Skin epidermis (tissue), 12 donors: ENCODE measurements at regions not wholly inside any gene's neighbourhood (a gene's known extent, or its start where the extent isn't known, plus 50 kb on each side); places are given as distances from the start of the nearest gene placed in this dataset.

Experiments used
- H3K27ac ChIP-seq, 21 experiments: fragments of 200-600 bp; sonication (generic) in 11 of 21; one replicate each; pipeline ENCODE4 v1.5.0; 2020; ENCODE audit warnings: mild to moderate bottlenecking in 3 of 21, inconsistent platforms in 2 of 21, moderate library complexity in 2 of 21
- H3K4me3 ChIP-seq, 7 experiments: fragments of 200-600 bp; sonication (generic) in 2 of 7; one replicate each; pipeline ENCODE4 v1.5.0; 2020; ENCODE audit warnings: inconsistent platforms in 2 of 7, mild to moderate bottlenecking in 2 of 7, moderate library complexity in 1 of 7

GRCh38 chr10:4775808-4776207, 50.2 kb upstream of the AKR1E2 start:
- no peak overlapping the region for H3K27ac ChIP-seq
- H3K4me3 ChIP-seq = no peak overlapping the region

GRCh38 chr10:4772202-4772570, 53.8 kb upstream of the AKR1E2 start:
- Histone ChIP-seq H3K27ac (peak overlapping the region in 4 of 21 experiments; percentile 20 to 86 (median 76)), H3K4me3 (no peak overlapping the region)

GRCh38 chr10:4771554-4772201, 54.3 kb upstream of the AKR1E2 start:
- Histone ChIP-seq H3K27ac (peak overlapping the region in 8 of 21 experiments; percentile 14 to 86 (median 62)), H3K4me3 (no peak overlapping the region)

- peak overlapping the region in 9 of 21 experiments; percentile 13 to 86 (median 54) for H3K27ac ChIP-seq
- no peak overlapping the region for H3K4me3 ChIP-seq
Observed at GRCh38 chr10:4770801-4771553, 55.0 kb upstream of the AKR1E2 start.

GRCh38 chr10:4768416-4768815, 57.6 kb upstream of the AKR1E2 start:
- H3K27ac ChIP-seq = peak overlapping the region in 3 of 21 experiments; percentile 8 to 79 (median 41)

GRCh38 chr10:4767033-4767814, 58.8 kb upstream of the AKR1E2 start:
- peak overlapping the region in 7 of 21 experiments; percentile 8 to 79 (median 47) for H3K27ac ChIP-seq

More at GRCh38 chr10:4768416-4768815, 57.6 kb upstream of the AKR1E2 start:
- no peak overlapping the region for H3K4me3 ChIP-seq

GRCh38 chr10:4766454-4766853, 59.6 kb upstream of the AKR1E2 start:
- Histone ChIP-seq H3K27ac (peak overlapping the region in 11 of 21 experiments; percentile 8 to 79 (median 42)), H3K4me3 (no peak overlapping the region)

More at GRCh38 chr10:4767033-4767814, 58.8 kb upstream of the AKR1E2 start:
- H3K4me3 ChIP-seq = no peak overlapping the region

- peak overlapping the region in 3 of 21 experiments; percentile 7 to 45 (median 42) for H3K27ac ChIP-seq
- H3K4me3 ChIP-seq = no peak overlapping the region
Observed at GRCh38 chr10:4765428-4765827, 60.6 kb upstream of the AKR1E2 start.

- Histone ChIP-seq H3K27ac (peak overlapping the region in 6 of 21 experiments; percentile 40 to 63 (median 46)), H3K4me3 (no peak overlapping the region)
Observed at GRCh38 chr10:4763960-4764428, 62.0 kb upstream of the AKR1E2 start.

- H3K27ac ChIP-seq = peak overlapping the region in 6 of 21 experiments; percentile 40 to 63 (median 46)
- H3K4me3 ChIP-seq = no peak overlapping the region
Observed at GRCh38 chr10:4763513-4763912, 62.5 kb upstream of the AKR1E2 start.

GRCh38 chr10:4758256-4758655, 67.8 kb upstream of the AKR1E2 start:
- no peak overlapping the region for H3K4me3 ChIP-seq
- no peak overlapping the region for H3K27ac ChIP-seq

GRCh38 chr10:4755286-4755989, 70.6 kb upstream of the AKR1E2 start:
- Histone ChIP-seq H3K4me3 (no peak overlapping the region), H3K27ac (no peak overlapping the region)

- Histone ChIP-seq H3K27ac (no peak overlapping the region), H3K4me3 (no peak overlapping the region)
Observed at GRCh38 chr10:4754143-4754542, 71.9 kb upstream of the AKR1E2 start.

- no peak overlapping the region for H3K27ac ChIP-seq
Observed at GRCh38 chr10:4751211-4751610, 74.8 kb upstream of the AKR1E2 start.

GRCh38 chr10:4749271-4749574, 76.8 kb upstream of the AKR1E2 start:
- Histone ChIP-seq H3K4me3 (no peak overlapping the region), H3K27ac (no peak overlapping the region)

More at GRCh38 chr10:4751211-4751610, 74.8 kb upstream of the AKR1E2 start:
- H3K4me3 ChIP-seq = no peak overlapping the region

GRCh38 chr10:4748491-4749270, 77.3 kb upstream of the AKR1E2 start:
- H3K27ac ChIP-seq = no peak overlapping the region
- H3K4me3 ChIP-seq = no peak overlapping the region

GRCh38 chr10:4742217-4742616, 83.8 kb upstream of the AKR1E2 start:
- H3K27ac ChIP-seq = no peak overlapping the region

GRCh38 chr10:4740471-4740870, 85.5 kb upstream of the AKR1E2 start:
- no peak overlapping the region for H3K4me3 ChIP-seq
- no peak overlapping the region for H3K27ac ChIP-seq

More at GRCh38 chr10:4742217-4742616, 83.8 kb upstream of the AKR1E2 start:
- H3K4me3 ChIP-seq = no peak overlapping the region

- Histone ChIP-seq H3K4me3 (no peak overlapping the region), H3K27ac (peak overlapping the region in 3 of 21 experiments; percentile 9 to 29 (median 13))
Observed at GRCh38 chr10:4736608-4737007, 89.4 kb upstream of the AKR1E2 start.
